Right lobe of liver (tissue), 6 donors: ENCODE measurements at regions not wholly inside any gene's neighbourhood (a gene's known extent, or its start where the extent isn't known, plus 50 kb on each side); places are given as distances from the start of the nearest gene placed in this dataset.

ENCODE experiments used
- ATAC-seq, 4 donors: fragments of 200-7000 bp; cut with Tn5 transposase; one replicate each; pipeline ENCODE4 v1.9.1; 2020; ENCODE audit warnings: mild to moderate bottlenecking in 4 of 4, moderate library complexity in 4 of 4
- DNase-seq, 3 donors: peaks; one replicate each; pipeline ENCODE4 v3.0.0-alpha.2; 2020
- H3K27ac ChIP-seq, 3 donors: fragments of 200-600 bp; one replicate each; pipeline ENCODE4 v1.8.0; 2022
- H3K27me3 ChIP-seq, 2 donors: fragments of 200-600 bp; one replicate each; pipeline ENCODE4 v1.8.0; 2022
- H3K36me3 ChIP-seq, 4 donors: fragments of 200-600 bp; sonication (generic) in 1 of 4; one replicate each; pipeline versions ENCODE4 v1.5.1 to v1.8.0; 2017 to 2022; ENCODE audit warnings: control low read depth in 1 of 4
- H3K4me1 ChIP-seq, 4 donors: fragments of 200-600 bp; sonication (generic) in 1 of 4; one replicate each; pipeline versions ENCODE4 v1.5.1 to v1.8.0; 2017 to 2022; ENCODE audit warnings: control low read depth in 1 of 4
- H3K4me3 ChIP-seq, 3 donors: fragments of 200-600 bp; one replicate each; pipeline ENCODE4 v1.8.0; 2022
- H3K9me3 ChIP-seq, 4 donors: fragments of 200-600 bp; sonication (generic) in 1 of 4; one replicate each; pipeline versions ENCODE4 v1.5.1 to v1.8.0; 2017 to 2022; ENCODE audit warnings: control low read depth in 1 of 4
- POLR2A ChIP-seq: fragments of 450-650 bp; IDR thresholded peaks from one replicate; pipeline ENCODE4 v1.6.1; 2017; ENCODE audit warnings: antibody characterized with exemption, mild to moderate bottlenecking
- WGBS: methylation state at CpG from one replicate; pipeline ENCODE4 v1.1.6; 2018; ENCODE audit warnings: low coverage, low lambda C conversion rate; ENCODE audit not compliant: insufficient coverage; ENCODE audit errors: missing lambda C conversion rate; 5-methylcytosine and 5-hydroxymethylcytosine counted together
- intact Hi-C, 2 donors: fragments of 100-400 bp; cut with DNase I; formaldehyde crosslinking; loops; one replicate each; pipeline versions ENCODE4 v1.11.2 to v1.14.1; 2022
- TF ChIP-seq, protein P1 (sequence below), 4 donors: fragments of 200-600 bp in 3 of 4; fragments of 450-650 bp in 1 of 4; IDR thresholded peaks; one replicate each; pipeline versions ENCODE4 v1.5.1 to v1.8.0; 2016 to 2022; ENCODE audit warnings: antibody characterized with exemption in 4 of 4, mild to moderate bottlenecking in 2 of 4
- donor health status: DM: no; HTN: yes; CAD: no.
- donor health status: DM: no; HTN: no; CAD: no.
- donor health status: DM: no; HTN: no; CAD: no.
- donor health status: DM: no; HTN: yes; CAD: no.
- donor health status: DM: no; HTN: yes; CAD: no.

DNA sequence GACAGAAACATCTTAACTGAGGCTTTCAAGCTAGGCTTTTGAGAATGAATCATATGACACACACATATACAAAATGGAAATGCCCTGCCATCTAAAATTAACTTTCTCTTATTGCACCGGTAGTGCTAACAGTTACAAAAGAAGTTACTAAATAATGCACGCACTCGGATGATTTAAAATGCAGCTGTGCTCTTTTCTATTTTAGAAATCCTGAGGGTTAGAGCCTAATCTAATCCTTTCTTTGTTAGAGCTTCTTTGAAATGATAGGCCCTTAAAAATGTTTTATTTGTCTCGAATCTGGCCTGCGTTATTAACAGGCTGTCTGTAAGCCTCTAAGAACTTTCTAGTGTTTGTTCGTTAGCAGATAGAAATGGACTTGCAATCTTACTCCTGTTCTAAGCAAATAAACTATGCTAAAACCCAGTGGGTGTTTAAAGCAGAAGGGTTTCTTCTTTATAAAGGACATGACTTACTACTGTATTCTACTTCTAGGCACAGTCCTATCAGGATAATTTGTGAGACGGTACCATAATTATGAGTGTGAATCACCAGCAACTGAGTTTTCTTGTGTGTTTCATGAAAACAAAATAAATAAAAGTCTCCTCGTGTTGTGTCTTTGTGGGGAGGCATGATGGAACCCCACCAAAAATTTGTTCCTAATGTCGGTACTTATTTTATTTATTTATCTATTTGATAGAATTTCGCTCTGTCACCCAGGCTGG lies 69.2 kb upstream of the MYO10 start:
- WGBS, result 64% methylated on average over 10 of the region's 10 CpGs
- Histone ChIP-seq H3K36me3 (no peaks in the 10 kb centered on the region), H3K27me3 (no peaks in the 10 kb centered on the region), H3K9me3 (no peaks in the 10 kb centered on the region), H3K4me1 (no peaks in the 10 kb centered on the region), H3K4me3 (no peak overlapping the region), H3K27ac (no peak overlapping the region)
- ATAC-seq (no peak), DNase-seq (no peak)
- TF ChIP-seq, protein P1, sequence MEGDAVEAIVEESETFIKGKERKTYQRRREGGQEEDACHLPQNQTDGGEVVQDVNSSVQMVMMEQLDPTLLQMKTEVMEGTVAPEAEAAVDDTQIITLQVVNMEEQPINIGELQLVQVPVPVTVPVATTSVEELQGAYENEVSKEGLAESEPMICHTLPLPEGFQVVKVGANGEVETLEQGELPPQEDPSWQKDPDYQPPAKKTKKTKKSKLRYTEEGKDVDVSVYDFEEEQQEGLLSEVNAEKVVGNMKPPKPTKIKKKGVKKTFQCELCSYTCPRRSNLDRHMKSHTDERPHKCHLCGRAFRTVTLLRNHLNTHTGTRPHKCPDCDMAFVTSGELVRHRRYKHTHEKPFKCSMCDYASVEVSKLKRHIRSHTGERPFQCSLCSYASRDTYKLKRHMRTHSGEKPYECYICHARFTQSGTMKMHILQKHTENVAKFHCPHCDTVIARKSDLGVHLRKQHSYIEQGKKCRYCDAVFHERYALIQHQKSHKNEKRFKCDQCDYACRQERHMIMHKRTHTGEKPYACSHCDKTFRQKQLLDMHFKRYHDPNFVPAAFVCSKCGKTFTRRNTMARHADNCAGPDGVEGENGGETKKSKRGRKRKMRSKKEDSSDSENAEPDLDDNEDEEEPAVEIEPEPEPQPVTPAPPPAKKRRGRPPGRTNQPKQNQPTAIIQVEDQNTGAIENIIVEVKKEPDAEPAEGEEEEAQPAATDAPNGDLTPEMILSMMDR (IDR thresholded peaks at IDR 0.05), result no peak
- no peak for TF ChIP-seq POLR2A
- intact Hi-C loops, result no loop called here

GRCh38 chr5:17012289-17012688 lies 76.2 kb upstream of the MYO10 start:
- no peaks in the 10 kb centered on the region for H3K36me3 ChIP-seq
- H3K27ac ChIP-seq, result no peak overlapping the region
- no peaks in the 10 kb centered on the region for H3K4me1 ChIP-seq
- ATAC-seq (no peak), DNase-seq (no peak)
- no peak for TF ChIP-seq POLR2A
- TF ChIP-seq, protein P1 (IDR thresholded peaks at IDR 0.05), result no peak
- intact Hi-C loops, result no loop called here
- WGBS, result 58% methylated on average over 3 of the region's 3 CpGs
- no peaks in the 10 kb centered on the region for H3K27me3 ChIP-seq
- no peaks in the 10 kb centered on the region for H3K9me3 ChIP-seq
- H3K4me3 ChIP-seq, result no peak overlapping the region

- Histone ChIP-seq H3K27me3 (no peaks in the 10 kb centered on the region), H3K4me1 (no peaks in the 10 kb centered on the region), H3K4me3 (no peak overlapping the region), H3K27ac (no peak overlapping the region), H3K36me3 (no peaks in the 10 kb centered on the region), H3K9me3 (no peaks in the 10 kb centered on the region)
- DNase-seq (no peak), ATAC-seq (no peak)
- intact Hi-C loops, result no loop called here
- no peak for TF ChIP-seq POLR2A
- TF ChIP-seq, protein P1 (IDR thresholded peaks at IDR 0.05), result no peak
- 56% methylated on average over 3 of the region's 3 CpGs for WGBS
Measured at GRCh38 chr5:17014686-17015085, 78.6 kb upstream of the MYO10 start.

DNA sequence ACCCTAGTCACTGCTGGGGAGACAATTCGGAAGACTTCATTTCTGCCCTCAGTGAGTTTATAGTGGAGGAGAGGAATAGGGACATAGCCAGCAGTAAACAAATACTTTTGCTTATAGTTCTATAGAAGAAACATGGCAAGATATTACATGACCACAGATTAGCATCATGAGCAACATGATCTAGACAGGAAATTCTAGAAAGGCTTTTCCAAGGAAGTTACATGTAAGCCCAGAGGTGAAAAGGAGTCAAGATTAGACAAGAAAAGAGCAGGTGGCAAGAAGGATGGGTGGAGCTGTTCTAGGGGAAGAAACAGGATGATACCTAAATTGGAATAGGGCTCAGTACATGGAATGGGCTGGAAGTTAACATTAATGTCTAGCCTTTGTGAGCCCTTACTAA lies 82.8 kb upstream of the MYO10 start:
- H3K27me3 ChIP-seq, result no peaks in the 10 kb centered on the region
- no peak for ATAC-seq
- intact Hi-C loops, result no loop called here

More for the DNA sequence above, 82.8 kb upstream of the MYO10 start:
- TF ChIP-seq, protein P1 (IDR thresholded peaks at IDR 0.05), result no peak
- TF ChIP-seq POLR2A, result no peak
- WGBS, result 78% methylated on average over 1 of the region's 1 CpG
- H3K9me3 ChIP-seq, result no peaks in the 10 kb centered on the region
- DNase-seq, result no peak
- no peak overlapping the region for H3K4me3 ChIP-seq
- H3K36me3 ChIP-seq, result no peaks in the 10 kb centered on the region
- no peaks in the 10 kb centered on the region for H3K4me1 ChIP-seq
- H3K27ac ChIP-seq, result no peak overlapping the region
